Activated CD8-positive, alpha-beta T cell treated with anti-CD3 and anti-CD28 coated beads for 36 hours (primary cell): ENCODE measurements at regions not wholly inside any gene's neighbourhood (a gene's known extent, or its start where the extent isn't known, plus 50 kb on each side); places are given as distances from the start of the nearest gene placed in this dataset.

ENCODE experiments used
- ATAC-seq: fragments of 200-7000 bp; cut with Tn5 transposase; one replicate; pipeline ENCODE4 v1.10.0; 2021; ENCODE audit warnings: mild to moderate bottlenecking, moderate library complexity
- CTCF ChIA-PET: fragments of 350-600 bp; sonication (Branson Sonifier 250); formaldehyde crosslinking; loops from one replicate; lab custom pipeline; 2021; ENCODE audit warnings: antibody characterized with exemption; lab: Charles Lee
- POLR2A ChIA-PET: fragments of 350-600 bp; sonication (Branson Sonifier 250); formaldehyde crosslinking; loops from one replicate; lab custom pipeline; 2021; ENCODE audit warnings: antibody characterized with exemption; lab: Charles Lee
- DNase-seq: peaks from one replicate; pipeline ENCODE4 v3.0.0-alpha.2; 2020
- H3K27ac Mint-ChIP-seq: one replicate; pipeline ENCODE4 v1.8.0; 2021; ENCODE audit warnings: mild to moderate bottlenecking, mixed read lengths
- H3K27me3 Mint-ChIP-seq: one replicate; pipeline ENCODE4 v1.8.0; 2021; ENCODE audit warnings: mixed read lengths
- H3K36me3 Mint-ChIP-seq: one replicate; pipeline ENCODE4 v1.8.0; 2021; ENCODE audit warnings: low read depth, mixed read lengths
- H3K4me1 Mint-ChIP-seq: one replicate; pipeline ENCODE4 v1.8.0; 2021; ENCODE audit warnings: low read depth, mixed read lengths
- H3K4me3 Mint-ChIP-seq: one replicate; pipeline ENCODE4 v1.8.0; 2021; ENCODE audit warnings: mild to moderate bottlenecking, moderate library complexity, mixed read lengths
- H3K9me3 Mint-ChIP-seq: one replicate; pipeline ENCODE4 v1.8.0; 2021; ENCODE audit warnings: mixed read lengths
- intact Hi-C: fragments of 100-400 bp; cut with micrococcal nuclease; formaldehyde crosslinking; loops from one replicate; pipeline ENCODE4 v1.10.0; 2022
- TF ChIP-seq, protein P1 (sequence below): fragments of 200-600 bp; IDR thresholded peaks from one replicate; pipeline ENCODE4 v1.8.0; 2022; ENCODE audit warnings: antibody characterized with exemption, mild to moderate bottlenecking

DNA sequence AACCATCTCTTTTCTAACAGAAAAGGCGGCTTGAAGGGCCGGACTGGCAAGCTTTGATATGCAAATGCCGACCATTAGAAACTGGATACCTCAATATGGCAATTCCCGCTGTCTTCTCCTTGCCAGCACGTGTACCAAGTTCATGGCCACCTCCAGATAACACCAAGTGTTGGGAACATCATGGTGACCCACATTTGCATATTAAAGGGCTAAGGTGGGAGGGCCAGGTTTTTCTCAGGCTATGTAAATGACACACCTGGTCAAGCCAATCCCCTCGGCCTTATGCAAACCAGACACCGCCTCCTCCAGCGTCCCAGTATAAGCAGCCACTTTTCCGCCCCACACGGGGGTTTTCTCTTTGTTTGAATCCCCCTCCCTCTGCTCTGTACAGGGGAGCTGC lies 110.7 kb downstream of the DACT2 start:
- TF ChIP-seq, protein P1, sequence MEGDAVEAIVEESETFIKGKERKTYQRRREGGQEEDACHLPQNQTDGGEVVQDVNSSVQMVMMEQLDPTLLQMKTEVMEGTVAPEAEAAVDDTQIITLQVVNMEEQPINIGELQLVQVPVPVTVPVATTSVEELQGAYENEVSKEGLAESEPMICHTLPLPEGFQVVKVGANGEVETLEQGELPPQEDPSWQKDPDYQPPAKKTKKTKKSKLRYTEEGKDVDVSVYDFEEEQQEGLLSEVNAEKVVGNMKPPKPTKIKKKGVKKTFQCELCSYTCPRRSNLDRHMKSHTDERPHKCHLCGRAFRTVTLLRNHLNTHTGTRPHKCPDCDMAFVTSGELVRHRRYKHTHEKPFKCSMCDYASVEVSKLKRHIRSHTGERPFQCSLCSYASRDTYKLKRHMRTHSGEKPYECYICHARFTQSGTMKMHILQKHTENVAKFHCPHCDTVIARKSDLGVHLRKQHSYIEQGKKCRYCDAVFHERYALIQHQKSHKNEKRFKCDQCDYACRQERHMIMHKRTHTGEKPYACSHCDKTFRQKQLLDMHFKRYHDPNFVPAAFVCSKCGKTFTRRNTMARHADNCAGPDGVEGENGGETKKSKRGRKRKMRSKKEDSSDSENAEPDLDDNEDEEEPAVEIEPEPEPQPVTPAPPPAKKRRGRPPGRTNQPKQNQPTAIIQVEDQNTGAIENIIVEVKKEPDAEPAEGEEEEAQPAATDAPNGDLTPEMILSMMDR = no peak
- POLR2A ChIA-PET = no interaction called here
- no peak for DNase-seq
- no peak for ATAC-seq
- no peaks in the 10 kb centered on the region for H3K27me3 Mint-ChIP-seq
- CTCF ChIA-PET = no interaction called here
- H3K36me3 Mint-ChIP-seq = no peaks in the 10 kb centered on the region
- H3K4me1 Mint-ChIP-seq = no peaks in the 10 kb centered on the region
- no peak overlapping the region for H3K4me3 Mint-ChIP-seq
- H3K27ac Mint-ChIP-seq = no peak overlapping the region
- intact Hi-C loops = no loop called here
- no peaks in the 10 kb centered on the region for H3K9me3 Mint-ChIP-seq

DNA sequence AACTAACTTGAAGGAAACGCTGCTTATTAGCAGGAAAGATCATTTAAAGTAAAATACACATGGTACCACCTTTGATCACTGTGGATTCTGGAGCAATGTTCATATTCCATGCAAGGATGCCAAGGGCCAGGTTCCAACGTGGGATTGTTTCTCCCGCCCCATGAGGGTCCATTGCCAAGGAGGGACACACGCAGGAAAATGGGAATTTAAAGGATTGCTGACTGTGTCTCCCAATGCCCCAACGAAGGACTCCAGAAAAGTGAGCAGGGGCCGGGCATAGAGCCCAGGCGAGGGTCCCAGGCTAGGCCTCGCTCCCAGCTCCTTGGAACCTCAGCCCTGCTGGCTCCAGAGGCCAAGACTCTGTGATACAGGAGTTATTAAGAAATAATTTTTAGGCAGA lies 111.2 kb downstream of the DACT2 start:
- Mint-ChIP-seq H3K4me3 (no peak overlapping the region), H3K4me1 (no peaks in the 10 kb centered on the region), H3K9me3 (no peaks in the 10 kb centered on the region), H3K36me3 (no peaks in the 10 kb centered on the region), H3K27ac (no peak overlapping the region), H3K27me3 (no peaks in the 10 kb centered on the region)
- DNase-seq (no peak), ATAC-seq (no peak)
- TF ChIP-seq, protein P1 = no peak
- intact Hi-C loops = no loop called here
- ChIA-PET POLR2A (no interaction called here), CTCF (no interaction called here)

DNA sequence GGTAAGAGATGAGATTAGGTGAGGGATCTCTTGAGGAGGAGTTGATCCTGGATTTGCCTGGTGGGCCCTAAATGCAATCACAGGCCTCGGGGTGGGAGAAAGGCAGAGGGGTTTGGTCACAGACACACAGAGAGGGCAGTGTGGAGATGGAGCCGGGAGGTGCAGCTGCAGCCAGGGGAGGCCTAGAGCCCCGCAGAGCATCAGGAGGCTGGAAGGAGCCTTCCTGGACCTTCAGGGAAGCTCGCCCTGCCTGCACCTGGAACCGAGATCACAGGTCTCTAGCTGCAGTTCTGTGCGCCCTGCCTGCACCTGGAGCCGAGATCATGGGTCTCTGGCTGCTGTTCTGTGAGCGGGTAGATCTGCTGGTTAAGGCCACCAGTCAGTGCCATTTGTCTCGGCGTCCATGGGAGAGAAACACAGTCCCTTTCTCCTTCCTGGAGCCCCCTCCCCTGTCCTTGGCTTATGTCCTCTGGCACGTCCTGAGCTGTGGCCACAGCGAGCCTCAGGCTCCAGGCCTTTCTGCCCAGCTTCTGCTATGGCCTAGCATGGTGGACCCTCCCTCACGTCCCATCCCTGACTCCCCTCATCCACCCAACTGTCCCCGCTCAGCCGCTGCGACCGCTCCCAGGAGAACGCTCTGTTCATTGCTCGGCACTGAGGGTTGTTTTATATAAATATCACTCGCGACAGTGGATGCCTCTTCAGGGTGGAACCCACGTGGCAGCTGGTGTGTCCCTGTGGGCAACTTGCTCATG lies 112.0 kb downstream of the DACT2 start:
- ATAC-seq (no peak), DNase-seq (no peak)
- Mint-ChIP-seq H3K36me3 (no peaks in the 10 kb centered on the region), H3K27me3 (no peaks in the 10 kb centered on the region), H3K4me1 (no peaks in the 10 kb centered on the region), H3K4me3 (no peak overlapping the region), H3K9me3 (no peaks in the 10 kb centered on the region), H3K27ac (no peak overlapping the region)
- POLR2A ChIA-PET = no interaction called here
- intact Hi-C loops = no loop called here
- CTCF ChIA-PET = no interaction called here
- TF ChIP-seq, protein P1 = no peak

- CTCF ChIA-PET = no interaction called here
Measured at GRCh38 chr6:168206661-168207274, 112.8 kb downstream of the DACT2 start.

GRCh38 chr6:168206186-168206585 lies 113.4 kb downstream of the DACT2 start:
- Mint-ChIP-seq H3K36me3 (no peaks in the 10 kb centered on the region), H3K9me3 (no peaks in the 10 kb centered on the region), H3K27ac (no peak overlapping the region), H3K4me3 (no peak overlapping the region), H3K27me3 (no peaks in the 10 kb centered on the region), H3K4me1 (no peaks in the 10 kb centered on the region)
- intact Hi-C loops = no loop called here
- DNase-seq (no peak), ATAC-seq (no peak)
- TF ChIP-seq, protein P1 = no peak
- CTCF ChIA-PET = no interaction called here
- POLR2A ChIA-PET = no interaction called here

More at GRCh38 chr6:168206661-168207274, 112.8 kb downstream of the DACT2 start:
- Mint-ChIP-seq H3K4me3 (no peak overlapping the region), H3K36me3 (no peaks in the 10 kb centered on the region), H3K9me3 (no peaks in the 10 kb centered on the region), H3K27me3 (no peaks in the 10 kb centered on the region), H3K4me1 (no peaks in the 10 kb centered on the region), H3K27ac (no peak overlapping the region)
- no peak for ATAC-seq
- POLR2A ChIA-PET = no interaction called here
- TF ChIP-seq, protein P1 = no peak
- intact Hi-C loops = no loop called here
- DNase-seq = no peak
